ENCODE measurements at regions not wholly inside any gene's neighbourhood (a gene's known extent, or its start where the extent isn't known, plus 50 kb on each side); places are given as distances from the start of the nearest gene placed in this dataset.

- DNase-seq (ENCODE audit: low spot score): no peak
- no peak overlapping the region for H3K27ac Mint-ChIP-seq
- H3K36me3 Mint-ChIP-seq (ENCODE audit: low read depth): no peaks in the 10 kb centered on the region
- H3K4me1 Mint-ChIP-seq (ENCODE audit: low read depth): no peaks in the 10 kb centered on the region
- no peak overlapping the region for H3K4me3 Mint-ChIP-seq
- H3K27me3 Mint-ChIP-seq (ENCODE audit: low read depth): peaks cover 12% of the 10 kb centered on the region
- no peaks in the 10 kb centered on the region for H3K9me3 Mint-ChIP-seq
Observed at GRCh38 chr3:152516216-152516615, 247.5 kb downstream of the MBNL1 start.

DNA sequence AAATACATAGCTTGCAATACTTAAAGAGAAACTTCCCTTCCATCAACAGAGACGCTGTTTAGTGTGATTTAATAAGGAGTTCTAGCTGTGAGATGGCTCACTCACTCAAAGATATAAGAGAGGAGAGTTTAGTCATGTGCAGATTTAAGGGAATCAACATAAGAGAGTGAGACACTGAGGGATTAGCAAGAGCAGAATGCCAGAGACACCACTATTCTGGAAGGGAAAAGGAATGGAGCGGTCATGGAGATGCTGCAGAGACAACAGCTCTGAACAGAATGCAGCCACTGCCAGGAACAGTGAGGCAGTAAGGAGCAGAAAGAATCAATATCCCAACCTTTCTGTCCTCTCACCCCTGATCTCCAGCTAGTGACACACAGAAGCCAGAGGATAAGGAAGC lies 248.8 kb downstream of the MBNL1 start:
- Mint-ChIP-seq H3K4me1 (ENCODE audit: low read depth) (no peaks in the 10 kb centered on the region), H3K27me3 (ENCODE audit: low read depth) (peaks cover 12% of the 10 kb centered on the region), H3K27ac (no peak overlapping the region), H3K4me3 (no peak overlapping the region), H3K9me3 (no peaks in the 10 kb centered on the region), H3K36me3 (ENCODE audit: low read depth) (no peaks in the 10 kb centered on the region)
- DNase-seq (ENCODE audit: low spot score): no peak

- Mint-ChIP-seq H3K4me3 (no peak overlapping the region), H3K4me1 (ENCODE audit: low read depth) (no peaks in the 10 kb centered on the region), H3K36me3 (ENCODE audit: low read depth) (no peaks in the 10 kb centered on the region), H3K9me3 (no peaks in the 10 kb centered on the region), H3K27ac (no peak overlapping the region), H3K27me3 (ENCODE audit: low read depth) (peaks cover 12% of the 10 kb centered on the region)
- no peak for DNase-seq (ENCODE audit: low spot score)
Observed at GRCh38 chr3:152518346-152518745, 249.6 kb downstream of the MBNL1 start.

GRCh38 chr3:152519376-152519775 lies 250.6 kb downstream of the MBNL1 start:
- H3K36me3 Mint-ChIP-seq (ENCODE audit: low read depth): no peaks in the 10 kb centered on the region
- H3K4me3 Mint-ChIP-seq: no peak overlapping the region
- no peaks in the 10 kb centered on the region for H3K9me3 Mint-ChIP-seq
- no peak for DNase-seq (ENCODE audit: low spot score)
- no peaks in the 10 kb centered on the region for H3K4me1 Mint-ChIP-seq (ENCODE audit: low read depth)
- H3K27ac Mint-ChIP-seq: no peak overlapping the region
- peaks cover 12% of the 10 kb centered on the region for H3K27me3 Mint-ChIP-seq (ENCODE audit: low read depth)

DNA sequence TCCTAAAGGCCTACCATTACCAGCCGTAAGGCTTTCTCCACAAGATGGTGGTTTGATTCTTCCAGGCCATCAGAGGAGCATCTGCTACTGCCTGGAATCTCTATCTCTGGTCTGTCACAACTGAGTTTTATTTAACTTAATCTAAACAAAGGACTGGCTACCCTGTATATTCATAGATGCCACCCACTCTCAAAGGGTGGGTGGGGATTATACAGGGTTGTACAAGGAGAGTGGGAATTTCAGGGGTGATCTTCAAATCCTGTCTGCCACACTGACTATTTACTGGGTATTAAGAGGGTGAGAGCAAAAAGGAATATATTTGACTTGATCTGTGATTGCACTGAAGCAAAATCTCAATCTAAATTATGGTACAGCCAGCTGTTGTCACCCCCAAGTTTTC lies 253.3 kb downstream of the MBNL1 start:
- H3K27me3 Mint-ChIP-seq (ENCODE audit: low read depth): peaks cover 11% of the 10 kb centered on the region
- H3K36me3 Mint-ChIP-seq (ENCODE audit: low read depth): no peaks in the 10 kb centered on the region
- DNase-seq (ENCODE audit: low spot score): no peak
- no peak overlapping the region for H3K27ac Mint-ChIP-seq
- no peaks in the 10 kb centered on the region for H3K4me1 Mint-ChIP-seq (ENCODE audit: low read depth)
- no peaks in the 10 kb centered on the region for H3K9me3 Mint-ChIP-seq
- H3K4me3 Mint-ChIP-seq: no peak overlapping the region

GRCh38 chr3:152524198-152525140 lies 255.7 kb downstream of the MBNL1 start:
- Mint-ChIP-seq H3K27me3 (ENCODE audit: low read depth) (peaks cover 4% of the 10 kb centered on the region), H3K27ac (no peak overlapping the region), H3K4me1 (ENCODE audit: low read depth) (no peaks in the 10 kb centered on the region), H3K4me3 (no peak overlapping the region), H3K36me3 (ENCODE audit: low read depth) (no peaks in the 10 kb centered on the region), H3K9me3 (no peaks in the 10 kb centered on the region)
- no peak for DNase-seq (ENCODE audit: low spot score)

DNA sequence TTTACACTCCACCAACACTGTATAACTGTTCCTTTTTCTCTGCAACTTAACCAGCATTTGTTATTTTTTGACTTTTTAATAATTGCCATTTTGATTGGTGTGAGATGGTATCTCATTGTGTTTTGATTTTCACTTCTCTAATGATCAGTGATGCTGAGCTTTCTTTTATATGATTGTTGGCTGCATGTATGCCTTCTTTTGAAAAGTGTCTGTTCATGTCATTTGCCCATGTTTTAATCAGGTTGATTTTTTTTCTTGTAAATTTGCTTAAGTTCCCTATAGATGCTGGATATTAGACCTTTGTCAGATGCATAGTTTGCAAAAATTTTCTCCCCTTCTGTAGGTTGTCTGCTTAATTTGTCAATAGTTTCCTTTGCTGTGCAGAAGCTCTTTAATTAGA lies 263.0 kb downstream of the MBNL1 start:
- Mint-ChIP-seq H3K27ac (no peak overlapping the region), H3K36me3 (ENCODE audit: low read depth) (no peaks in the 10 kb centered on the region), H3K9me3 (no peaks in the 10 kb centered on the region), H3K4me1 (ENCODE audit: low read depth) (no peaks in the 10 kb centered on the region), H3K27me3 (ENCODE audit: low read depth) (peaks cover 15% of the 10 kb centered on the region), H3K4me3 (no peak overlapping the region)
- DNase-seq (ENCODE audit: low spot score): no peak

DNA sequence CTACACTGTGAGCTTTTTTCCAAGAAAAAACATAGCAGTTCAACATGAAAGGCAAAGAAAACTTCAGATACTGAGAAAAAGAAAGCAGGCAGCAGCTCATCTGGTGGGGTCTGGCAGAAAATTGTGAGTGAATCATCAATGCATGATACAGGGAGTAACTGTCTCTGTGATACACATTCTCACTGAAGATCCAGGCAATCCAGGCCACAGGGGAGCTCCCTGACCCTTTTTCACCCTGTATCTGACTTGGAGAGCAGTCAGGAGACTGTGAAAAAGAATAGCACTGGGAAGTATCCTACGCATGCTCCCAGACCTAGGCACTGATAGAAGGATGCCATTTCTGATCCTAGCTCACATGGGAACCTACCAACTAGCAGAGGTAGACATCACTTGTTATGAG lies 269.8 kb downstream of the MBNL1 start:
- no peak overlapping the region for H3K4me3 Mint-ChIP-seq
- H3K36me3 Mint-ChIP-seq (ENCODE audit: low read depth): no peaks in the 10 kb centered on the region
- H3K9me3 Mint-ChIP-seq: peaks cover 3% of the 10 kb centered on the region
- DNase-seq (ENCODE audit: low spot score): no peak
- peaks cover 13% of the 10 kb centered on the region for H3K27me3 Mint-ChIP-seq (ENCODE audit: low read depth)
- peaks cover 3% of the 10 kb centered on the region for H3K4me1 Mint-ChIP-seq (ENCODE audit: low read depth)
- H3K27ac Mint-ChIP-seq: no peak overlapping the region

DNA sequence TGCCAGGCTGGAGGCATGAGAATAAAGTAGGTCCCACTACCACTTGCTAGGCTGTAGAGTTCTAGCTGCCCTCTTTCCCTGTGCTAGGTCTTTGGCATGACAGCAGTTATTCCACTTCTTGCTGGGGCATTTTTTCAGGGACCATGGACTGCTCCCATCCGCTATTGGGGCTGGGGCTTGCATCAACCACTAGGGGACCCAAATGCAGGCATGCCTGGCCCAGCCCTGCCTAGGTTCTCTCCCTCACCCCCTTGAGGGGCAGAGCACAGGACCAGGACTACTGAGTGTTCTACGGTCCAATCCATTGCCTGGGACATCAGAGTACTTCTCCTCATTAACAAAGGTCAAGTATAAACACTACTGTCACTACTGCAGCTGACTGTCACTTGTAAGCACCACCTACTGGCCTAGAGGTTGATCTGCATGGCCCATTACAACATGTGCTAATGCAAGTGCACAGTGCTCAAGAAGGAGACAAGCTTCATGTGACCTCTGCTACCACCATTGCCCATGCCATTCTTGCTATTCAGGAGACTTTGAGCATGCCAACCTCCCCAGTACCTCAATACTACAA lies 270.5 kb downstream of the MBNL1 start:
- Mint-ChIP-seq H3K4me3 (no peak overlapping the region), H3K4me1 (ENCODE audit: low read depth) (peaks cover 3% of the 10 kb centered on the region), H3K36me3 (ENCODE audit: low read depth) (no peaks in the 10 kb centered on the region), H3K27ac (no peak overlapping the region), H3K9me3 (peaks cover 3% of the 10 kb centered on the region), H3K27me3 (ENCODE audit: low read depth) (peaks cover 12% of the 10 kb centered on the region)
- DNase-seq (ENCODE audit: low spot score): no peak

DNA sequence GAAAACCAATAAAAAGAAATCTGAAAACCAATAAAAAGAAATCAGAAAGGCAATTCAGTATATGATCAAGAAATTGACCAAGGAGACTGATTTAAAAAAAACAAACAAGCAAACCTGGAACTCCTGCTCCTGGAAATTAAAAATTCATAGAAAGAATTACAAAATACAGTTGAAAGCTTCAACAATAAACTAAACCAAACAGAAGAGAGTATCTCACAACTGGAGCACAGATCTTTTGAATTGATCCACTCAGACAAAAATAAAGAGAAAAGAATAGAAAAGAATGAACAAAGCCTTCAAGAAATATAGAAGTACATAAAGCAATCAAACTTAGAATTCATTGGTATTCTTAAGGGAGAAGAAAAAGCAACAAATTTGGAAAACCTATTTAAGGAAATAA lies 271.4 kb downstream of the MBNL1 start:
- H3K27me3 Mint-ChIP-seq (ENCODE audit: low read depth): peaks cover 15% of the 10 kb centered on the region
- H3K4me1 Mint-ChIP-seq (ENCODE audit: low read depth): peaks cover 3% of the 10 kb centered on the region
- no peak for DNase-seq (ENCODE audit: low spot score)
- no peak overlapping the region for H3K27ac Mint-ChIP-seq
- peaks cover 3% of the 10 kb centered on the region for H3K9me3 Mint-ChIP-seq
- H3K36me3 Mint-ChIP-seq (ENCODE audit: low read depth): no peaks in the 10 kb centered on the region
- no peak overlapping the region for H3K4me3 Mint-ChIP-seq

DNA sequence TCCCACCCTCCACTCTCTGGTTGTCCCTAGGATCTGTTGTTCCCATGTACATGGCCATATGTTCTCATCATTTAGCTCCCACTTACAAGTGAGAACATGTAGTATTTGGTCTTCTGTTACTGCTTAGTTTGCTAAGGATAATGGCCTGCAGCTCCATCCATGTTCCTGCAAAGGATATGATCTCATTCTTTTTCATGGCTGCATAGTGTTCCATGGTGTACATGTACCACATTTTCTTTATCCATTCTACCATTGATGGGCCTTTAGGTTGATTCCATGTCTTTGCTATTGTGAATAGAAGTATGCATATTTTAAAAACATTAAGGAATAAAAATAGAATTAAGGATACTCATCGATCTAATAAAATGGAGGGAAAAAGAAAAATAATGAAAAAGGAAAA lies 278.4 kb downstream of the MBNL1 start:
- Mint-ChIP-seq H3K27me3 (ENCODE audit: low read depth) (peaks cover 13% of the 10 kb centered on the region), H3K27ac (no peak overlapping the region), H3K4me3 (no peak overlapping the region), H3K9me3 (no peaks in the 10 kb centered on the region), H3K36me3 (ENCODE audit: low read depth) (no peaks in the 10 kb centered on the region), H3K4me1 (ENCODE audit: low read depth) (no peaks in the 10 kb centered on the region)
- no peak for DNase-seq (ENCODE audit: low spot score)

GRCh38 chr3:152549263-152549662 lies 280.5 kb downstream of the MBNL1 start:
- DNase-seq (ENCODE audit: low spot score): no peak
- Mint-ChIP-seq H3K27ac (no peak overlapping the region), H3K36me3 (ENCODE audit: low read depth) (no peaks in the 10 kb centered on the region), H3K4me1 (ENCODE audit: low read depth) (no peaks in the 10 kb centered on the region), H3K4me3 (no peak overlapping the region), H3K9me3 (no peaks in the 10 kb centered on the region), H3K27me3 (ENCODE audit: low read depth) (peaks cover 5% of the 10 kb centered on the region)

GRCh38 chr3:152550284-152550683 lies 281.6 kb downstream of the MBNL1 start:
- H3K4me1 Mint-ChIP-seq (ENCODE audit: low read depth): no peaks in the 10 kb centered on the region
- DNase-seq (ENCODE audit: low spot score): no peak
- no peak overlapping the region for H3K4me3 Mint-ChIP-seq
- H3K27me3 Mint-ChIP-seq (ENCODE audit: low read depth): no peaks in the 10 kb centered on the region
- H3K27ac Mint-ChIP-seq: no peak overlapping the region
- H3K36me3 Mint-ChIP-seq (ENCODE audit: low read depth): no peaks in the 10 kb centered on the region
- H3K9me3 Mint-ChIP-seq: no peaks in the 10 kb centered on the region

GRCh38 chr3:152554980-152555379 lies 280.0 kb upstream of the P2RY1 start:
- no peaks in the 10 kb centered on the region for H3K27me3 Mint-ChIP-seq (ENCODE audit: low read depth)
- peaks cover 4% of the 10 kb centered on the region for H3K9me3 Mint-ChIP-seq
- no peak overlapping the region for H3K4me3 Mint-ChIP-seq
- H3K4me1 Mint-ChIP-seq (ENCODE audit: low read depth): peaks cover 8% of the 10 kb centered on the region
- no peaks in the 10 kb centered on the region for H3K36me3 Mint-ChIP-seq (ENCODE audit: low read depth)
- DNase-seq (ENCODE audit: low spot score): no peak
- no peak overlapping the region for H3K27ac Mint-ChIP-seq
